Omental fat pad (tissue), 3 donors: ENCODE measurements at regions not wholly inside any gene's neighbourhood (a gene's known extent, or its start where the extent isn't known, plus 50 kb on each side); places are given as distances from the start of the nearest gene placed in this dataset.

ENCODE experiments used
- ATAC-seq: fragments of 150-250 bp; one replicate; pipeline ENCODE4 v1.9.1; 2016; ENCODE audit warnings: mild to moderate bottlenecking, moderate library complexity; ENCODE audit not compliant: low FRiP score
- DNase-seq: peaks from one replicate; pipeline ENCODE4 v3.0.0-alpha.2; 2019; ENCODE audit warnings: low spot score
- TF ChIP-seq, protein P1 (sequence below), 3 donors: fragments of 450-650 bp; IDR thresholded peaks; one replicate each; pipeline ENCODE4 v1.5.1; 2016 to 2017; ENCODE audit warnings: antibody characterized with exemption in 3 of 3, mild to moderate bottlenecking in 3 of 3, moderate library complexity in 2 of 3

DNA sequence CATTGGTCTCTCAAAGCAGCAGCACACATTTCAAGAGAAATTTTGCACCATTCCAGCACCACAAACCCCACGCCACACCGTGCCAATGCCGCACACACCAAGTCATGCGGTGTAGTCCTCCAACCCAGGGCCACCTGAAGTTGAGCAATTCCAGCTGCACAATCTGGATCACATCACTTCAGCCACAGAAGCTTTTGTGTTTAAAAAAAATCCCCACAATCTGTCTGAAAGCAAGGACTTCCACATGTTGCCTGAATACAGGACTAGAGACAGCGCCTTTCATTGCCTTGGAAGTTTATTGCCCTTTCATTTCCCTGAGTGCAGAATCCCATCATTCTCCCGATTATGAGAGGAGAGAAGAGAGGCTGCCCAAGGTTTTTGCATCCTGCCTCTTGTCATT, 175.6 kb upstream of the BCL6 start:
- DNase-seq (no peak), ATAC-seq (no peak)
- TF ChIP-seq, protein P1, sequence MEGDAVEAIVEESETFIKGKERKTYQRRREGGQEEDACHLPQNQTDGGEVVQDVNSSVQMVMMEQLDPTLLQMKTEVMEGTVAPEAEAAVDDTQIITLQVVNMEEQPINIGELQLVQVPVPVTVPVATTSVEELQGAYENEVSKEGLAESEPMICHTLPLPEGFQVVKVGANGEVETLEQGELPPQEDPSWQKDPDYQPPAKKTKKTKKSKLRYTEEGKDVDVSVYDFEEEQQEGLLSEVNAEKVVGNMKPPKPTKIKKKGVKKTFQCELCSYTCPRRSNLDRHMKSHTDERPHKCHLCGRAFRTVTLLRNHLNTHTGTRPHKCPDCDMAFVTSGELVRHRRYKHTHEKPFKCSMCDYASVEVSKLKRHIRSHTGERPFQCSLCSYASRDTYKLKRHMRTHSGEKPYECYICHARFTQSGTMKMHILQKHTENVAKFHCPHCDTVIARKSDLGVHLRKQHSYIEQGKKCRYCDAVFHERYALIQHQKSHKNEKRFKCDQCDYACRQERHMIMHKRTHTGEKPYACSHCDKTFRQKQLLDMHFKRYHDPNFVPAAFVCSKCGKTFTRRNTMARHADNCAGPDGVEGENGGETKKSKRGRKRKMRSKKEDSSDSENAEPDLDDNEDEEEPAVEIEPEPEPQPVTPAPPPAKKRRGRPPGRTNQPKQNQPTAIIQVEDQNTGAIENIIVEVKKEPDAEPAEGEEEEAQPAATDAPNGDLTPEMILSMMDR (IDR thresholded peaks at IDR 0.05) = no peak

DNA sequence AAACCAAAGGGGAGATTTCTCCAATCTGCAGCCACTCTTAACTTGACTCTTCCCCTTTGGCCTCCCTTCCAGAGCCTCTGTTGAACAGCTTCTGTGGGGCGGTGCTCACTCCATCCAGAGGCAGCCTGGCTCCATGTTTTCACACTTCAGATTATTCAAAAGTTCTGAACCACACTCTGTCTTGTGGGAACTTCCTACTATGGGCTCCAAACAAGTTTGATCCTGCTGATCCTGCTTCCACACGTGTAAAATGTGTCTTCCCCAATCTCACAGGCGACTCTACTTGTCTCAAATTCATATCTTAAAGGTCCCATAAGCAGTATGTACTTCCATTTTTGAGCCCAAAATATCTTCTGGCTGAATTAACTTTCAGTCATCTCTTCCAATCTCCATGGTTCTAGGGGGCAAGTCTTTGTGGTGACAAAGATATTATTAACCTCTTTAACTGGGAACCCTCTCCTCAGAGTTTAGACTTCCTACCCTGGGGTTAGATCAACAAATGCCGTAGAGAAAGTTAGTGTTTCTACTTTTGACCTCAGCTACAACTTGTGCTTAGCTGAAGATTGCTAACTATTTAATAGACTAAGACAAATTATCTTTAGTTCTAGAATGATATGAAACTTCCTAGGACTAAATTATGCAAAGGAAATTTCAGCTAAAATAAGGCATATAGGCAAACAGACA, 176.3 kb upstream of the BCL6 start:
- TF ChIP-seq, protein P1 (IDR thresholded peaks at IDR 0.05) = no peak
- DNase-seq = no peak
- ATAC-seq = no peak

DNA sequence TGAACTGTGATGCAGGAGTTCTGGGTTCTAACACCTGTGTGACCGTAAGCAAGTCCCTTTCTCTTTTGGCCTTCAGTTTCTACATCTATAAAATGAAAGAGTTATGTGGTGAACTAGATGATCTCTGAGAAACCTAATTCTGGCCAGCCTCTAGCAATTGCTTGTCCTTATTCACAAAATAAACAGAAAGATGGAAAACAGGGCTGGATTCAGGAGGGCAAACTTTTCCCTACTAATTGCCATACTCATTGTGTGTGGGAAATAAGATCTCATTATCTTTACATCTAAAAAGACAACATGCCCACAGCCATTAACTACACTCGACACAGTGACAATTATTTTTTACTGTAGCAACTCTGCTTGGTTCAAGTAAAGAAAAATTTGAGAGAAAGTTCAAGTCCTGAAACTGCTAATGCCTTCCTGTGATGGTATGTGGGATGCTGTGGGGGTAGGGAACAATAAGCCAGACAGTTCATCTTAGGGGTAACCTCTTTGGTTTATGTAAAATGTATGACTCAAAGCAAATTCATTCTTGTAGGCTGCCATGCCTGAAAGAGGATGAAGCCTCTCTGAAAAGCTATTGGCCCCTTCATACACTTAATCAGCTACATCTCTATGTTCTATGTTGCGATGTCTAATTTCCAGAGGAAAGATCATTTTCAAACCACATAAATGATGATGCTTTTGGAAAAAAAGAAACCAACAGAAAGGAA, 177.6 kb upstream of the BCL6 start:
- TF ChIP-seq, protein P1 (IDR thresholded peaks at IDR 0.05) = no peak
- DNase-seq (no peak), ATAC-seq (no peak)

DNA sequence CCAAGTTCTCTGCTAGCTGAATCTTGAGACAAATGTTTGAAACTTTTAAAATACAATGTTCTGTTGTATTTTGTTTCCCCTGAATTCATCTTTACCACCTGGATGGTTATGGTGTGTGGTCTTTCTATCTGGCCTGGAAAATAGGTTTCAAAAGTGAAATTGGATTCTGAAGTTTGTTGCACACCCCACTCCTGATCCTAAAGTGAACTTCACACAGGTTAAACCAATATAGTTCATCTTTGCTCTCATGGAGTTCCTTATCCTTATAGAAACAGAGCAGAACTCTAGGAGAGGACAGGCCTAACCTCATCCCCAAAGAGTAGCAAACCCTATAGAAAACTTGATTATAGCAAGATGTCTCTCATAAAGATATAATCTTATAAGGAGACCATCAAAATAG, 179.4 kb upstream of the BCL6 start:
- DNase-seq (no peak), ATAC-seq (no peak)
- TF ChIP-seq, protein P1 (IDR thresholded peaks at IDR 0.05) = no peak

DNA sequence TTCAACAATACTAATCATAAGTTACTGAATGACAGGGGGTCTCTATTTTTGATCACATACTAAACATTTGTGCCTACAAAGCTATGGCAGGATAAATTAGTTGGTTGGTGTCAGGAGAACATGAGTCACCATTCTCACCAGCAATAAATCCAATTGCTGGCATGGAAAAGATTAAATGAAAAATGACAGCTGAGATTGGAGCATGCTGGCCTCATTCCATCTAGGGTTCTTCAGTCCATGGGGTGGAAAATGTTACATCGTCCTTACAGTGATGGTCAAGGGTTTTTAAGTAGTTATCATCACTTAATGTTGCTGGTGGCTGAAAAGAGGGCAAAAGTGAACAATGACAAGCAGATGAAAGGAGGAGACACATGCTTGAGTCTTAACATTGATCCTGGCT, 180.1 kb upstream of the BCL6 start:
- no peak for ATAC-seq
- DNase-seq = no peak
- TF ChIP-seq, protein P1 (IDR thresholded peaks at IDR 0.05) = no peak

DNA sequence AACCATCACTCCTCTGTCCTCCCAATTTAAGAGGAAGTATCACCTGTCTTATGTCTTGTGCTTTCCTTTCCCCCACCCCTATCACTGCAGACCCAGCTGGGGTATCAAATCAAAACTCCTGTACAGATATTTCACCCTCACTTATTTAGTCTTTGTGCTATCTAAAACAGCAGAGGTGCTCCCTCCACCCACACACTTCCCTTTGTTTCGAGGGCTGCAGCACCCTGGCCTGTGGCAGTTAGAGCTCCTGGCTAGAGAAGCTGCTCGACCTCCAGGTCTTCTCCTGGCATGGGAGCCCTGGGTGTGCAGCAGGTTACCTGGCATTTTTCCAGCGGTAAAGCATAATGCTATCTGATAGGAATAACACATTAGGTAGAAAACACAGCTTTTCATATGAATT, 181.4 kb upstream of the BCL6 start:
- DNase-seq = no peak
- no peak for ATAC-seq
- TF ChIP-seq, protein P1 (IDR thresholded peaks at IDR 0.05) = no peak

DNA sequence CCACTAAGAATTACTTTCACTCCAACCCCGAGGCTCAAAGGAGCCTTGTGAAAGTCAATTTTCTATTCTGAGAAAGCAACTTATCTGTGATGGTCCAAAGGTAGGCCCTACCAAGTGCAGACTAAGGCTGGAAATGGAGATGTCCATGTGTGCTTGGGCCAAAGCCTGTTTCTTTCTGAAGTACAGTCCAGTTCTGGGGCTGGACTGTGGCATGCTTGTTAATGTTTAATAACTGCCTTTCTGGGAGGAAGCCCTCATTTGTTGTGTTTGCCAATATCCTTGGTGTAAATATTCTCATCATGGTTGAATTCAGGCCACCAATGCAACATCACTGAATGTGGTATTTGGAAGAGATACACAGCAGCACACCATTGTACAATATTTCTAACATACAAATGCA, 182.3 kb upstream of the BCL6 start:
- TF ChIP-seq, protein P1 (IDR thresholded peaks at IDR 0.05) = no peak
- ATAC-seq = no peak
- no peak for DNase-seq
